Fibroblast of villous mesenchyme (primary cell): ENCODE measurements at regions not wholly inside any gene's neighbourhood (a gene's known extent, or its start where the extent isn't known, plus 50 kb on each side); places are given as distances from the start of the nearest gene placed in this dataset.
A peak's percentile ranks its signal among the peaks of the same experiment; 100 is the strongest.

Source experiments
- DNase-seq: peaks from one replicate; pipeline ENCODE4 v3.0.0-alpha.2; 2010; ENCODE audit warnings: low read depth
- H3K4me3 ChIP-seq: 2 replicates; pipeline ENCODE4 v1.5.1; 2011; ENCODE audit warnings: low read depth, mild to moderate bottlenecking, low read length
- TF ChIP-seq, protein P1 (sequence below): IDR thresholded peaks from 2 replicates; pipeline ENCODE4 v1.5.1; 2012; ENCODE audit warnings: low read depth, mild to moderate bottlenecking, low read length; ENCODE audit not compliant: insufficient read depth

DNA sequence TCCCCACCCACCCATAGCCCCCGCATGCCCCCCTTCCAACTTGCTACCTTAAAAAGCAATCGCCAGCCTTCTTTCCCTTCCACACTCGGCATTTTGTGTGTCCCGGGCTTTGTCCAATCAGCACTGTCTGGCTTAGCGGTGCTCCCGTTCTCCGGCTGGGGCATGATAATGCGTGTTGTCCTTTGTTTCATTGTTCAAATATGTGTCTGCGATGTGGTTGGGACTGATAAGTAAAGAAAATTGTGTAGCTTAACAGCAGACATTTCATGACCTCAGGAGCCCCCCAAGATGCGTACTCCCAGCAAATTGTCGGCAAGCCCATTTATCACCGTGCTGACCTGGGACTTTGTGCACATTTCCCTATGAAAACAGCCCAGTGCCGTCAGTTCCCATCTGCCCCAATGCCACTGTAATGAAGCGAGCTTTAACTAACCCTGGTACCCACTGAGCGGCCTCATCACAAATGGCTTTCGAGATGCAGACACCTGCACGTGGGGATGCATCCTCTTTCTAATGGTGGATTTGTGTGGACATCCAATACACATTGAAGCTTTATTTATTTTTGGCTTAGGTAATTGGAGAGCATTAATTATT, 167.0 kb upstream of the E2F8 start:
- TF ChIP-seq, protein P1, sequence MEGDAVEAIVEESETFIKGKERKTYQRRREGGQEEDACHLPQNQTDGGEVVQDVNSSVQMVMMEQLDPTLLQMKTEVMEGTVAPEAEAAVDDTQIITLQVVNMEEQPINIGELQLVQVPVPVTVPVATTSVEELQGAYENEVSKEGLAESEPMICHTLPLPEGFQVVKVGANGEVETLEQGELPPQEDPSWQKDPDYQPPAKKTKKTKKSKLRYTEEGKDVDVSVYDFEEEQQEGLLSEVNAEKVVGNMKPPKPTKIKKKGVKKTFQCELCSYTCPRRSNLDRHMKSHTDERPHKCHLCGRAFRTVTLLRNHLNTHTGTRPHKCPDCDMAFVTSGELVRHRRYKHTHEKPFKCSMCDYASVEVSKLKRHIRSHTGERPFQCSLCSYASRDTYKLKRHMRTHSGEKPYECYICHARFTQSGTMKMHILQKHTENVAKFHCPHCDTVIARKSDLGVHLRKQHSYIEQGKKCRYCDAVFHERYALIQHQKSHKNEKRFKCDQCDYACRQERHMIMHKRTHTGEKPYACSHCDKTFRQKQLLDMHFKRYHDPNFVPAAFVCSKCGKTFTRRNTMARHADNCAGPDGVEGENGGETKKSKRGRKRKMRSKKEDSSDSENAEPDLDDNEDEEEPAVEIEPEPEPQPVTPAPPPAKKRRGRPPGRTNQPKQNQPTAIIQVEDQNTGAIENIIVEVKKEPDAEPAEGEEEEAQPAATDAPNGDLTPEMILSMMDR, result no peak
- no peak for DNase-seq
- H3K4me3 ChIP-seq, result no peak overlapping the region

DNA sequence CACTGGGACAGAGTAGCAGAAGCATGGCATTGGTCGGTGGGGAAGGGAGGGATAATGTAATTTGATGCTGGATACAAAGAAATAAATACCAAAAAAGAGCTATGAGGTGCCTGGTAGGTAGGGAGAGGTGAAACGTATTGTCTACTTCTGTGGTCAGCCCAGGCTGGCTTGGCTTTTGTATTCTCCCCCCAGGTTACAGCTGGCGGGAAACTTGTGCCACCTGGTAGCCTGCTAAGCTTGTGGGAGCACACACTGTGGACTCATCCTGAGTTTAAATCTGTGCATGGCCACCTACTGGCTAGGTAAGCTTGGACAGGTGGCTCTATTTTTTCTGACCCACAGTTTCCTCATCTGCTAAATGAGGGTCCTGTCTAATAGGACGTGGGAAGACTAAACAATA, 165.2 kb upstream of the E2F8 start:
- H3K4me3 ChIP-seq, result no peak overlapping the region
- TF ChIP-seq, protein P1, result no peak
- no peak for DNase-seq

DNA sequence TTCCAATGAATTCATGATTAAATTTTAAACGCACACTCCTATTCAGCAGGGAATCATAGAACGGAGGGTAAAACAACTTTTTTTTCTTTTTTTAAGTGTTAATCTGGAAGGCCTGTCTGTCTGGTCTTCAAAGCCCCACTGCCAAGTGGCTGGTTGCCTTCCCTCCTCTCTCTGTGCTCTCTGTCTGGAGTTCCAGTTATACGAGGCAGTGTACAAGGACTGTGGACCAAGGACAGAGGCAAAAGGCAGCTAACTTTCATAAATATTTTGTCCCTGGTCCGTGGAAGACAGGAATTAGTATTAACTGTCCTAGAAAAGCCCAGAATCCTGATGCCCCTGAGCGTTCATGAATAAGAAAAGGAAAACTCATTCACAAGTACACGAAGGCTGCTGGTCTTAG, 164.0 kb upstream of the E2F8 start:
- DNase-seq, result no peak
- no peak overlapping the region for H3K4me3 ChIP-seq
- TF ChIP-seq, protein P1, result no peak

DNA sequence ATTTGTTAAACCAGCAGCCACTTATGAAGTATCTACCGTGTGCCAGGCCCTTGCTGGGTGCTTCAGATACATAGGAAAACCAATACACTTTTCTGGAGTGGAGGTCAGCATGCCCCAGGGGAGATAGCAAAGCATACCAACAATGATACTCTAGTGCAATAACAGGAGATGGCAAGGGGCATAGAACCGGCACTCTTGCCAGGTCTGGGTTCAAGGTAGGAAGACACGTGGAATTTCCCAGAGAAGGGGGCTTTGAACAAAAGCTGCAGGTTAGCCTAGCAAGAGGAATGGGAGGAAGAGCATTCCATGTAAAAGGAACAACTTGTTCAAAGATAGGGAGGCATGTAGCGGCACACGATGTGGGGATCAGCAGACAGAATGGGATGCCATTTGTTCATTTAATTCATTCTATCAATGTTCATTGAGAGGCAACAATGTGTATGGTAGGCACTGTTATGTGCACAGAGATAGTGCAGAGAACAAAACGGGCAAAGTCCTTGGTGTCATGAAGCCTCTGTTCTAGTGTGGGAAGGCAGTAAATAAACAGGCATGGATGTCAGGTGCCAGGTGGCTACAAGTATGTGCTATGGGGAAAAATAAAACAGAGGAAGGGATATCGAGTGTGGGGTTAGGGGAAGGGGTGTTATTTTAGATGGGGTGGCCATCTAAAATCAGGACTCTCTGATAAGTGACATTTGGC, 162.6 kb upstream of the E2F8 start:
- TF ChIP-seq, protein P1, result no peak
- H3K4me3 ChIP-seq, result no peak overlapping the region
- no peak for DNase-seq

DNA sequence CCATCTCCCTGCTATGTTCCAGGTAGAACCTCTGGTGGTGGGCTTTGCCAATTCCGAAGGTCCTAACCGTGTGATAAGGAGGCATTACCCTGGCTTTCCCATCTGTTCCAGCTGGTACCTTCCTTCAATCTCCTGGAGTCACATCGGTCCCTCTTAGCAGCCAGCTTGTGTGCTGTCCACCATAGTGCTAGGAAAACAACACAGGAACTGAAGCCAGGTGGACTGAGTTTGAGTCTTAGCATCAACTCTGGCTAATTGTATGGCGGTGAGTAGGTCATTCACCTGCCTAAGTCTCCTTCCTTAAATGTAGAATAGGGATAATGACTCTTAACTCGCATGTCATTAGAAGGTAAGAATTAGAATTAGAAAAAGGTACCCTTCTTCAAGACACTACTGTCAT, 159.6 kb upstream of the E2F8 start:
- TF ChIP-seq, protein P1, result no peak
- H3K4me3 ChIP-seq, result no peak overlapping the region
- no peak for DNase-seq

DNA sequence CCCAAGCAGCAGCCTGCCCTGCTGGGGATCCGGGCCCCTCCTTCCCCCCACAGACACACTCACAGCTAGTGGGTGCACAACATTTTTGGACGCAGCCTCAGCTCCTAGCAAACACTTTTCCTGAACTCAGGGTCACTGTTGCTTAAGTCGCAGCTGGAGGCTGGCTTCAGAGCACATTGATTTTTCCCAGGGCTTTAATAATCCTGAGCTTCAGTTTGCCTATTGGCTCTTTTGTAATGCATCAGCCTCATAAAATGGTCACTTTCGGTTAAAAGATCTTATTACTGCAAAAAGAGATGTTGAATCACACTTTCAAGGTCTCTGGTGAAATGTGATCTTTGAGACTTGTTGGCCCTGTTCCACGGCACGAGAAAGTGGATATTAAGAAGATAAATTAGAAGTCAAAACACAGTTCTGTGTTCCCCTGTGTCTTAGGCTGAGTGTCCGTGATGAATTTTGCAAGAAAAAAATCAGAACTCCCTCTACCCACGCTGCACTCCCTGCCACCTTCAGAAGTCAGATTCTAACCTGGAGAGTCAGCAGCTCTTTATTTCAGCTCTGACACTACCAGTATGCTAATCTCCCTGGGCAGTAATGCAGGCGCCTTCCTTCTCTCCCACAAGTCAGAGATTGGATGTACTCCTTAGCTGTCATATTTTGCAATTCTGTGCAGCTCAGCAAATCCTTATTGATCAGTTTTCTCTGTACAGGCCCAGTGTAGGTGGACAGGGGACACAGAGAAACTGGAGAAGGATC, 158.2 kb upstream of the E2F8 start:
- TF ChIP-seq, protein P1, result no peak
- peak; percentile 97 for DNase-seq
- no peak overlapping the region for H3K4me3 ChIP-seq
